HFF-Myc (cell line): ENCODE measurements at regions not wholly inside any gene's neighbourhood (a gene's known extent, or its start where the extent isn't known, plus 50 kb on each side); places are given as distances from the start of the nearest gene placed in this dataset.

Experiments
- DNase-seq: peaks from one replicate; pipeline ENCODE4 v3.0.0-alpha.2; 2011; ENCODE audit warnings: low read depth; ENCODE audit errors: extremely low read depth
- H3K4me3 ChIP-seq: replicated peaks from 2 replicates; pipeline ENCODE4 v1.5.1; 2011; ENCODE audit warnings: low read depth, mild to moderate bottlenecking, control low read depth, low read length
- TF ChIP-seq, protein P1 (sequence below): IDR thresholded peaks from 2 replicates; pipeline ENCODE4 v1.5.1; 2012; ENCODE audit warnings: mild to moderate bottlenecking, low read depth, low read length, control low read depth; ENCODE audit errors: missing control alignments

DNA sequence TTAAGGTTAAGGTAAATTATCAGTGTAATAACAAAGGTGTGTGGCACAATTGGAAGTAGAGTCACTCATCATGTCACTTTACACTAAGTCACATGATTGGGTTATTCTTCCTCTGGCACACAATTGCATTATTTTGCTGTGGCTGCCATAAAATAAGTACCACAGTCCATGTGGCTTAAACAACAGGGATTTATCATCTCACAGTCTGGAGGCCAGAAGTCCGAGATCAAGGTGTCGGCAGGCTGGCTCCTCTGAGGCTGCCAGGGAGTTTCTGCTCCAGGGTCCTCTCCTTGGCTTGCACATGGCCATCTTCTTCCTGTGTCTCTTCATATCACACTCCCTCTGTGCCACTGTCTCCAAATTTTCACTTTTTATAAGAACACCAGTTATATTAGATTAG, 421.2 kb downstream of the CMPK2 start:
- no peak overlapping the region for H3K4me3 ChIP-seq
- DNase-seq = no peak
- TF ChIP-seq, protein P1, sequence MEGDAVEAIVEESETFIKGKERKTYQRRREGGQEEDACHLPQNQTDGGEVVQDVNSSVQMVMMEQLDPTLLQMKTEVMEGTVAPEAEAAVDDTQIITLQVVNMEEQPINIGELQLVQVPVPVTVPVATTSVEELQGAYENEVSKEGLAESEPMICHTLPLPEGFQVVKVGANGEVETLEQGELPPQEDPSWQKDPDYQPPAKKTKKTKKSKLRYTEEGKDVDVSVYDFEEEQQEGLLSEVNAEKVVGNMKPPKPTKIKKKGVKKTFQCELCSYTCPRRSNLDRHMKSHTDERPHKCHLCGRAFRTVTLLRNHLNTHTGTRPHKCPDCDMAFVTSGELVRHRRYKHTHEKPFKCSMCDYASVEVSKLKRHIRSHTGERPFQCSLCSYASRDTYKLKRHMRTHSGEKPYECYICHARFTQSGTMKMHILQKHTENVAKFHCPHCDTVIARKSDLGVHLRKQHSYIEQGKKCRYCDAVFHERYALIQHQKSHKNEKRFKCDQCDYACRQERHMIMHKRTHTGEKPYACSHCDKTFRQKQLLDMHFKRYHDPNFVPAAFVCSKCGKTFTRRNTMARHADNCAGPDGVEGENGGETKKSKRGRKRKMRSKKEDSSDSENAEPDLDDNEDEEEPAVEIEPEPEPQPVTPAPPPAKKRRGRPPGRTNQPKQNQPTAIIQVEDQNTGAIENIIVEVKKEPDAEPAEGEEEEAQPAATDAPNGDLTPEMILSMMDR = no peak

DNA sequence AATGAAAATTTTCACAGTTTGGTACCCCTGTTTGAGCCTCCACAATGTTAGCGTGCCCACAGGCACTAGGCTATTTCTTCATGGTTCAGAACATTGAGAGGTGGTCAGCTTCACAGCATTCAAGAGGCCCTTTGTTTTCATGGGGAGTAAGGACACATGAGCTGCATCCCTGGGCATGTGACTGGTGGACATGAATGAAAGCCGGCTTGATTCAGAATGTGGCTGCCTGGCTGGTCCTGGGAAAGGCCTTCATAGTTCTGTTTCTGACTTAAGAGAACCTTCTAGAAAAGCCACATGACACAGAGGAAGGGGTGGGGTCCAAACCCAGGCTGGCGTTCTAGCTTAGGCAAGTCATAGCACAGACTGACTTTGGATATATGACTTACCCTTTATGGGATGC, 420.6 kb downstream of the CMPK2 start:
- DNase-seq = no peak
- H3K4me3 ChIP-seq = no peak overlapping the region

DNA sequence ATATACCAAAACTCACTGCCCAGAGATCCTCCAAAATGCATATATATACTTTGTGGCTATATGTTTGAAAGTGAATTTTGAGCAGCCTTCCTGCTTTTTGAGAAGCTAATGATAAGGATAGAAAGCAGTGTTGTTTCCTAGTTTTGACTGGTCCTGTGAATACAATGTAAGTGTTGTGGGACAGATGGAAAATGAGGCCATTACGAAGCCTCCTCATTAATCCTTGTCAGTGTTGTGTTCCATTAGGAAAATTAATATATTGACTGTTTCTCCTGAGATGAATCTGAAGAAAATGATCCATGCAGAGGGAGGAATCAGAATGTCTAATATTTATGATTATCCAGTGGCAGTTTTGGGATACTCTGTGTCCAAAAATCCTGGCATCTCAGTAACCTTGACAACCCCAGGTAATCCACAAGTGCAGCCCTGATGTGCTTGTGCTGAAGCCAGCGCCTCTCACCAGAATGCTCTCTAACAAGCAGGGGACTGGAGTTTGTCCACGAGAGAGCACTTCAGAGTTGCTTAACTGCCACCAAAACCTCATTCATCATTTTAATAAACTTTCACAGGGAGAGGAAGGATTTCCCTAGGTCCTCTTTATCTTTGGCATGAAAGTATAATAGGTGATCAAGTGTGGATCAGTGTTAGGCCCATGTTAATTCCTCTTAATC, 418.6 kb downstream of the CMPK2 start:
- TF ChIP-seq, protein P1 = no peak
- H3K4me3 ChIP-seq = no peak overlapping the region
- DNase-seq = no peak

More for the DNA sequence above, 420.6 kb downstream of the CMPK2 start:
- TF ChIP-seq, protein P1 = no peak

DNA sequence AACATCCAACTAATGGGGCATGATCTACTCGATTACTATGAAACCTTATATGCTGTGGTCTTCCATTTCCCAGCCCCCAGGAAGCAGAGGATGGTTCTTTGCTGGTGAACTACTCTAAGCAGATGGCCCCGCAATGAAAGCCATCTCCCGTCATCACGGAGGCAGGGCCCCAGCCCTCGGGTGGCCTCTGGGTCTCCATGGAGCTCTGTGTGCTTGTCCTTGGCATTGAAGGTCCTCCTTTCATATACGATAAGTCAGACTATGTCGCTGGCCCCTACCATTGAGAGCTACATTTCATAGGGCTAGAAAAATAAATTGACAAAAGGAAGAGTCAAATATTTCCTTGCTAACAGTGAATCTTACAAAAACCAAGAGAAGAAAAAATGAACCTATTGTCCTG, 416.8 kb downstream of the CMPK2 start:
- TF ChIP-seq, protein P1 = no peak
- no peak for DNase-seq
- no peak overlapping the region for H3K4me3 ChIP-seq

DNA sequence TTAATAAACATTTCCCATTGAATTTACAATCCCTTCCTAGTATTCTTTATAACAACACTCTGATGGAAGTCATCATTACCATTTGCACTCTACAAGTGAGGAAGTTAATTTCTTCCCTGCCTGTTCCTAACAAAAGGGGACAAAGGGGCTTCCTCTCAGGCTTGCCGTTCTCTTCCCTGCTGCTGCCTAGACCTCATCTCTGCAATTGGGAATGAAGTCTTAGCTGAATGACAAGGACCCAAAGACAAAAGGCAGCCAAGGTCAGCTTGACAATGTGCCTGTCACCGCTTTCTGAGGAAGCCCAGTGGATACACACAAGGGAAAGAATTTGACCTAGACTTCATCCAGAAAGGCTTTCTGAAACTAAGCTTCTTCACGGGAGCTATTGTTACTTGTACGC, 416.4 kb downstream of the CMPK2 start:
- H3K4me3 ChIP-seq = no peak overlapping the region
- no peak for DNase-seq
- TF ChIP-seq, protein P1 = no peak

DNA sequence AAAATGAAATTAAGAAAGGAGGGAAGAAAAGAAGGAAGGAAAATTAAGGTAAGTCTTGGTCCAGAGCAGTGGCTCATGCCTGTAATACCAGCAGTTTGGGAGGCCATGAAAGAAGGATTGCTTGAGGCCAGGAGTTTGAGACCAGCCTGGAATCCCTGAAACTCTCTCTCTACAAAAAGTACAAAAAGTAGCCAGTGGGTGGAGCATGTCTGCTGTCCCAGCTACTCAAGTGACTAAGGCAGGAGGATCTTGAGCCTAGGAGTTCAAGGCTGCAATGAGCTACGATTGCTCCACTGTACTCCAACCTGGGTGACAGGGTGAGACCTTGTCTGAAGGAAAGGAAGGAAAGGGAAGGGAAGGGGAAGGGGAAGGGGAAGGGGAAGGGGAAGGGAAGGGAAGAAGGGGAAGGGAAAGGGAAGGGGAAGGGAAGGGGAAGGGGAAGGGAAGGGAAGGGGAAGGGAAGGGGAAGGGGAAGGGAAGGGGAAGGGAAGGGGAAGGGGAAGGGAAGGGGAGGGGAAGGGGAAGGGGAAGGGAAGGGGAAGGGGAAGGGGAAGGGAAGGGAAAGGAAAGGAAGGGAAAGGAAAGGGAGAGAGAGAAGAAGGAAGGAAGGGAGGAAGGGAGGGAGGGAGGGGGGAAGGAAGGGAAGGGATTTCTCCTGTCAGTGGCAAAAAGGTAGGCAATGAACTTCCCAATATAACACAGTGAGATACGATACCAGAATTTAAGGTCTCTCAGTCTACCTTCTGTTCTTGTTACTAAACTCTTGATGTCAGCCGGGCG, 412.8 kb downstream of the CMPK2 start:
- no peak overlapping the region for H3K4me3 ChIP-seq
- peak; percentile 2 for DNase-seq
- TF ChIP-seq, protein P1 = no peak
